ENCODE measurements at regions not wholly inside any gene's neighbourhood (a gene's known extent, or its start where the extent isn't known, plus 50 kb on each side); places are given as distances from the start of the nearest gene placed in this dataset.
A peak's percentile ranks its signal among the peaks of the same experiment; 100 is the strongest.
"Not testable (repeated sequence)": the region's sequence is repeated elsewhere in the genome, so short reads cannot be mapped to it uniquely, and the experiment has no call there.

DNA sequence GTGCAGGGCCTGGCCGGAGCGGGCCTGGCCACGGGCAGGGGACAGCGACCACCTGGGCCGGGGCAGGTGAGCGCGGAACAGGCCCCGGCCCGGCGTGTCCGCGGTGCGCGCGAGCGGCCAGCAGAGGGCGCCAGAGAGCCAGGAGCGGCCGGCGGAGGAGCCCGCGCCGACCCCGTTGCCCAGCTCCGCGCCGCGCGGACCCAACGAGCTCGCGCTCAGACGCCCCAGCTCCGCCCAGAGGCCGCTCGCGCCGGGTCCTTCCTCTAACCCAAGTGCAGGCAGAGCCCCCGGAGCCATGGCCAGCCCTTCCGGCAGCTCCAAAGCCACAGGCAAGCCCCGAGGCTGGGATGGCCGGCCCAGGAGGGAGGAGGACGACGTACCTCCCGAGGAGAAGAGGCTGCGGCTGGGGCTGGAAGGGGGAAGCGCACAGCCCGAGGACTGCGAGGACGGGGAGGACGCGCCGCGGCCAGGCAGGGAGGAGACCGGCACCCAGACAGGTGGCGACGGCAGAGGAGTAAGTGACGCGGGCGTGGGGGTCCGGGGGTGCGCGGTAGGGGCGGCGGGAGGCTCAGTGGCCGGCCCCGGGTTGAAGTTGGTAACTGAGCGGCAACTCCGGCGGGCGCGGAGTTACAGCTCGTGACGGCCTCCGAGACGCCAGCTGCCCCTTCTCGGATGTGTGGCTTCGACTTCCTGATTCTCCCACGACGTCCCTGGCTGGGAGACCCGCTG is 88.1 kb downstream of the DEFB131A start:
- TF ChIP-seq, protein P1, sequence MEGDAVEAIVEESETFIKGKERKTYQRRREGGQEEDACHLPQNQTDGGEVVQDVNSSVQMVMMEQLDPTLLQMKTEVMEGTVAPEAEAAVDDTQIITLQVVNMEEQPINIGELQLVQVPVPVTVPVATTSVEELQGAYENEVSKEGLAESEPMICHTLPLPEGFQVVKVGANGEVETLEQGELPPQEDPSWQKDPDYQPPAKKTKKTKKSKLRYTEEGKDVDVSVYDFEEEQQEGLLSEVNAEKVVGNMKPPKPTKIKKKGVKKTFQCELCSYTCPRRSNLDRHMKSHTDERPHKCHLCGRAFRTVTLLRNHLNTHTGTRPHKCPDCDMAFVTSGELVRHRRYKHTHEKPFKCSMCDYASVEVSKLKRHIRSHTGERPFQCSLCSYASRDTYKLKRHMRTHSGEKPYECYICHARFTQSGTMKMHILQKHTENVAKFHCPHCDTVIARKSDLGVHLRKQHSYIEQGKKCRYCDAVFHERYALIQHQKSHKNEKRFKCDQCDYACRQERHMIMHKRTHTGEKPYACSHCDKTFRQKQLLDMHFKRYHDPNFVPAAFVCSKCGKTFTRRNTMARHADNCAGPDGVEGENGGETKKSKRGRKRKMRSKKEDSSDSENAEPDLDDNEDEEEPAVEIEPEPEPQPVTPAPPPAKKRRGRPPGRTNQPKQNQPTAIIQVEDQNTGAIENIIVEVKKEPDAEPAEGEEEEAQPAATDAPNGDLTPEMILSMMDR (IDR thresholded peaks at IDR 0.05) = peak; percentile 84 to 90 (median 87)
- TF ChIP-seq POLR2A (IDR thresholded peaks at IDR 0.05) = not testable (repeated sequence)

Measured in testis (tissue), 2 donors.